H1 (cell line): ENCODE measurements at regions not wholly inside any gene's neighbourhood (a gene's known extent, or its start where the extent isn't known, plus 50 kb on each side); places are given as distances from the start of the nearest gene placed in this dataset.

Experiments
- EZH2 ChIP-seq: fragments of 200-600 bp; sonication (generic); IDR thresholded peaks from 2 replicates; pipeline ENCODE4 v1.7.1; 2012; ENCODE audit warnings: low read depth, mild to moderate bottlenecking, moderate library complexity, low read length, inconsistent platforms; ENCODE audit not compliant: severe bottlenecking
- TAF1 ChIP-seq: IDR thresholded peaks from 2 replicates; pipeline ENCODE4 v1.6.1; 2011; ENCODE audit warnings: mild to moderate bottlenecking, low read depth, low read length
- TF ChIP-seq, protein P1 (sequence below), 3 experiments: IDR thresholded peaks; 1 replicate in 2 of 3; 2 replicates in 1 of 3; pipeline versions ENCODE4 v1.5.1 to v1.6.1; 2011; ENCODE audit warnings: low read length in 3 of 3, mild to moderate bottlenecking in 3 of 3, inconsistent platforms in 2 of 3, low read depth in 1 of 3, moderate library complexity in 1 of 3; ENCODE audit not compliant: insufficient read depth in 1 of 3; ENCODE audit errors: control extremely low read depth in 1 of 3

DNA sequence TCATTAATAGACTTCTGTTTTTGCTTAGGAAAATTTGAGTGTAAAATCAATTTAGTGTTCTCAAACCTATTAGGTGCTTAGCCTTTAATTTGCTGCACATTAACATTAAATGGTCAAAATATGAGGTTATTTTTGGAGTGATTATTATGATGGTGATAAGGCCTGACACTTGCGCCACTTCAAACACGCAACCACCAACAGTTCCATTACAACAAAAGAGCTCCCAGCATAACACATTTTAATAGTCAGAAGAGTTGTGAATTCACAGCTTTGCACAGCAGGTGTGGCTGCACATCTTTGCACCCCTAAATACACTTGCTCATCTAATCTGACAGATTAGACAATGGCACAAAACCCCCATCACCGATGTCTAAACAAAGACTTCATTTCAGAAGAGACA is 940.7 kb downstream of the NR2F1-AS1 start:
- no peak for TF ChIP-seq EZH2
- TF ChIP-seq TAF1: no peak
- TF ChIP-seq, protein P1, sequence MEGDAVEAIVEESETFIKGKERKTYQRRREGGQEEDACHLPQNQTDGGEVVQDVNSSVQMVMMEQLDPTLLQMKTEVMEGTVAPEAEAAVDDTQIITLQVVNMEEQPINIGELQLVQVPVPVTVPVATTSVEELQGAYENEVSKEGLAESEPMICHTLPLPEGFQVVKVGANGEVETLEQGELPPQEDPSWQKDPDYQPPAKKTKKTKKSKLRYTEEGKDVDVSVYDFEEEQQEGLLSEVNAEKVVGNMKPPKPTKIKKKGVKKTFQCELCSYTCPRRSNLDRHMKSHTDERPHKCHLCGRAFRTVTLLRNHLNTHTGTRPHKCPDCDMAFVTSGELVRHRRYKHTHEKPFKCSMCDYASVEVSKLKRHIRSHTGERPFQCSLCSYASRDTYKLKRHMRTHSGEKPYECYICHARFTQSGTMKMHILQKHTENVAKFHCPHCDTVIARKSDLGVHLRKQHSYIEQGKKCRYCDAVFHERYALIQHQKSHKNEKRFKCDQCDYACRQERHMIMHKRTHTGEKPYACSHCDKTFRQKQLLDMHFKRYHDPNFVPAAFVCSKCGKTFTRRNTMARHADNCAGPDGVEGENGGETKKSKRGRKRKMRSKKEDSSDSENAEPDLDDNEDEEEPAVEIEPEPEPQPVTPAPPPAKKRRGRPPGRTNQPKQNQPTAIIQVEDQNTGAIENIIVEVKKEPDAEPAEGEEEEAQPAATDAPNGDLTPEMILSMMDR (IDR thresholded peaks at IDR 0.05; ENCODE audit: control extremely low read depth in 1 of 3, insufficient read depth in 1 of 3, low read depth in 1 of 3, low read length in 3 of 3): no peak
